NCI-H1092 (cell line): ENCODE measurements at regions not wholly inside any gene's neighbourhood (a gene's known extent, or its start where the extent isn't known, plus 50 kb on each side); places are given as distances from the start of the nearest gene placed in this dataset.
"Not testable (repeated sequence)": the region's sequence is repeated elsewhere in the genome, so short reads cannot be mapped to it uniquely, and the experiment has no call there.

Experiments used
- DNase-seq: peaks from one replicate; lab custom pipeline; 2025; lab: John Stamatoyannopoulos, UW

DNA sequence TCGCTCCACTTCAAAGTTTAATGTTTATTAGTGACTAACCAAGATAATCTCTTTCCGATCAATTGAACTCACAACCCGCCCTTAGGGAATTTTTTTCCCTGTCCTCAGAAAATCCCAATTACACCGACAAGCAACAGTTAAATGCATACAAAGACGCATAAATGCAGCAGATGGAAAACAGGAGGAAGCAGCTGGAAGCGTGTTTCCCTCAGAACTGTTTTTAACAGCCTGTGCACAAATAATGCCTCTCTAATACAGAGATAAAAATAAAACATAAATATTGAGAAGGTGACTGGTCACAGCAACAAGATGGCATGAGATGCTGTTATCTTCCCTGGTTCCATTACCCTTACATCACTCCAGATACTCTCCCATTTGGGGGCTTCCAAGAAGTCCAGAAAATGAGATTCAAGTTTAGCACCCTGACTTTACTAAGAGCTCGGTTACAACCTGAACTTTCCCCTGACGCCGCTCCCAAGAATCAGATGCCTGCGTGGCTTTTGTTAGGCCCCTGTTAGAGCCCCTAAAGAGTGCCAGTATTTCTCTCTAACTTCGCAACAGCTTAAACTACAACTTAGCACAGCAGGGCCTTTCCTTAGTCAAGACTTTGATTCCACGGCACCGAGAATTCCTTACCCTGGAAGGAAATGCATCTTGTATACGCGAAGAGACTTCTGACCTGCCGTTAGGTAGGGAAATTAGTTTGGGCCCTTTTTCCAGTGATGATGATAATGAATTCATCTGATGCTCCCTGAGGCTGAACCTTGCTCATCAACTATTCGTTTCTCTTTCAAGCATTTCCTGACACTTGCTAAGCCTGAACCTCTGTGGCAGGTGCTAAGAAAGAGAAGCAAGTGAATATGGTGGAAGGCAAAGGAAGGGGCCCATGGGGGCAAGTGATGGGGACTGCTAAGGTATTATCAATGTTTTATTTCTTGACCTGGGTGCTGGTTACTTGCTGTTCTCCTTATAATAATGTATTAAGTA lies 137.7 kb upstream of the SMYD2 start:
- no peak for DNase-seq

DNA sequence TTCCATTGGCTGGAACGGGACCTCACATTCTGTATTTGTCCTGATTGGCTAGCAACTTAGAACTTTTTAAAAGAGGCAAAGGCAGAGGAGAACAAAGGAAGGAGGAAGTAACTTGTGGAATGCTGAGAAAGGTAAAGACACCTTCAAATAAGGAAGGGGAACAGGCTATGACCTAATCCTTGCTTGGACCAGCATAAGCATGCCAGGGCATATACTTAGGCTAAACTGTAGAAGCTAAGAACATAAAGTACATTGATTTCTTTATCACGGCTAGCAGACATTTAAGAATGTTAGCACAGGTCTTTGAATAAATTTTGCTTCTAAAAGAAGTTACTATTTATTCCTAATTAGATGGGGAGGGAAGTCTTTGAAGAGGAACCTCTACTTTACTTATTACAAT lies 136.4 kb upstream of the SMYD2 start:
- DNase-seq, result not testable (repeated sequence)

DNA sequence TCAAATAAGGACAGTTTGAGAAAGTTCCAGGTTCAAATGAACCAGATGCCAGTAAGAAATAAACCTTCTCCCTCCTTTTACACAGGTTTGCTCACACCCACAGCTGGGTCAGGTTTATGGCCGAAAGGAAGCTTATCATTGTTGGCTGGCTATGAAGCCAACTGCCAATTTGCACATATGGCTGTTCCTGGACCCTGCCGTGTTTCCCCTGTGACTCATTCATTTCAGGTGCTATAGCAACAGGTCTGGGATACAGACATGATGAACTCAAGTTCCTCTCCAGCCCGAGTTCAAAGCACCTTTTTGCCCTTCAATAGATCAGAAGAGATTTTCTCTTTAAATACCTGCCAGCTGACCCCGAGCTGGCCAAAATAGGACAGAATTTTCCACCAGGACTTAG lies 134.4 kb upstream of the SMYD2 start:
- peak; percentile 18 for DNase-seq

DNA sequence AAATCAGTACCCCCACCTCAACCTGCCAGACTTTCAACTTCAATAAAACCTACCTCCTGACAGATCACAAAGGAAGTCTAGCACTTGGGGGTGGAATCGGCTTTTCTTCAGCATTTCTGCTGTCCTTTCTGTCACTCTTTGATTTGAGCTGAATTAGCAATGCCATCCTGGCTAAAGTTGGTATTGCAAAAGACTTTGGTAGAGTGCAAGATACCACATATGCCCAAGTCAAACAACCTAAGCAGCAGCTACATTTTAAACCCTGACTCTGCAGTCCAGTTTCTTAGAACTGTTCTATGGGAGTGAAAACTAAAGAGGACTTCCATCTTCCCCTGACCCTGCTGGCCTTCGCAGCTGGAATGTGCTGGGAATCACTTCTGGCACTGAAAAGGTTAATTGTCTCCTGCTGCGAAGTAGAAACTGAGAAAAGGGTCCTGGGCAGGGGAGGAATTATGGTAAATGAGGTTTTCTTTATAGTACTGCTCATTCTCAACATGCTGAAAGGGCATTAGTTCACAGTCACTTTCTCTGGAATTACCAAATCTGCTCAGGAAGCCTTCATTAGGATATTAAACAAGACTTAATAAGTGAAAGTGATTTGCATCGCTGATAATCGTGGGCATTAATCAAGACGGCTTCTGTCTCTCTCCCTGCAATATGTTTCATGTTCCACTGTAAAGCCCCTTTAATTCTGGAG lies 126.2 kb upstream of the SMYD2 start:
- no peak for DNase-seq

DNA sequence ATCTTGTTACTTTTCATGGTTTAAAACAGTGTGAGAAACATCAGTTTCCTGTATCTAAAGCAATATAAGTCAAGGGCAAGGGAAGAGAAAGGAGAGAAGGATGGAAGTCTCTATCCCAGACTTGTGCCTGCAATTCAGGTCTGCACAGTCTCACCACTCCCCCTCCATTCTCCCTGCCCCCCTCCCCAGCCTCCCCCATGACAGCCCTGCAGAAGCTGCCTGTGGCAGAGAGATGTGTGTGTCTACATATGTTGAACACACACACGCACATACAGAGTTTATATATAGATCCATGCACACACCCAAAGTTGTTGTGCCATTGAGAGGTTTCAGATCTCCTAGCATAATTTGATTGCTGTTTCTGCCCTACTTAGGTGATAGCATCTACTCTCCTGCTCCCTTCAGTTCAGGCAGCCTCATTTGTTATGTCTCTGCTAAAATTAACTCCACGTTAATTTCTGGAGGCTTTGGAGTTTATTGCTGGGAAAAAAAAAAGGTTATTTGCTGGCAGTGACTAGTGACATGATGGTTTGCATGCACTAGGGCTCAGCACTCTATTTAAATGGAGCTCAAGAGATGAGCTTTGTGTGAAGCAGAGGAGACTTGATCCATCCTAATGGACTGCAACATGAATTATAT lies 124.9 kb upstream of the SMYD2 start:
- DNase-seq, result no peak

DNA sequence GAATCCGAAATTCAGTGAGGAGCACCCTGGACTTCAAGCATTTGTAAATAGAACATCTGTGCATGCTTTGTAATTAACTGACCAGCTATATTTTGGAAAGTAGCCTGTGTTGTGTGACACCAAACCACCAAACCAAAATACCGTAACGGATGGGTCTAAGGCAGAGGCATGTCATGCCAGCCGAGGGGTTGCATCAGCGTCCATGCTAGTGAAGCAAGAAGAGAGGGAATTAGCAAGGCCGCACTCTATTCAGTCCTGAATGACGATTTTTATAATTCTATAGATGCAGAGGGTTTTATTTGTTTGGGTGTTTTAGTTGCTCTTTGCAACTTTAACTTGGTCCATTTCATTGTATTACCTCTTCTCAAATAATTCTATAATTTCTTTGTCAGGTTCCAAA lies 116.8 kb upstream of the SMYD2 start:
- DNase-seq, result no peak

DNA sequence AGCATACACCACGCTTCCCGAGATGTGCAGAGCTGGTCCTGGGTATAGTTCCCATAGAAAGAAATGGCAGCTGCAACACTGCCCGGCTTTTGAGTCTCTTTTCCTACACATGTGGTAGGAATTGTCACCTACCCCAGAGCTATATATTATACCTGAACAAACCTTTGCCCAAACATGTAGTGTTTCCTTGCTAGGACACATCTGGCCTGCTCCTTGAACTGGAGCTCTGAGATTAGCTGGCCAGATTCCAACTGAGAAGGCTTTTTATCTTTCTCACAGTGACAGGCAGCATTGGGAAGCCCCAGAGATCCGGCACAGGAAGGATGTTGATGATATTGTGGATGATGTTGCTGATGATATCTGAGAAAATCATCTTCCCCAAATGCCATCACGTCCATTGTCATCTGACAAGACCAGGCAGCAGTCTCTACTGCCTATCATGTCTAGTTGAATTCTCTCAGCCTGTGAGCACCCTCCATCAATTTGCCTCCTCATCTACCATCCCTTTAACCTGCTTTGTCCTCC lies 115.0 kb upstream of the SMYD2 start:
- DNase-seq, result no peak

DNA sequence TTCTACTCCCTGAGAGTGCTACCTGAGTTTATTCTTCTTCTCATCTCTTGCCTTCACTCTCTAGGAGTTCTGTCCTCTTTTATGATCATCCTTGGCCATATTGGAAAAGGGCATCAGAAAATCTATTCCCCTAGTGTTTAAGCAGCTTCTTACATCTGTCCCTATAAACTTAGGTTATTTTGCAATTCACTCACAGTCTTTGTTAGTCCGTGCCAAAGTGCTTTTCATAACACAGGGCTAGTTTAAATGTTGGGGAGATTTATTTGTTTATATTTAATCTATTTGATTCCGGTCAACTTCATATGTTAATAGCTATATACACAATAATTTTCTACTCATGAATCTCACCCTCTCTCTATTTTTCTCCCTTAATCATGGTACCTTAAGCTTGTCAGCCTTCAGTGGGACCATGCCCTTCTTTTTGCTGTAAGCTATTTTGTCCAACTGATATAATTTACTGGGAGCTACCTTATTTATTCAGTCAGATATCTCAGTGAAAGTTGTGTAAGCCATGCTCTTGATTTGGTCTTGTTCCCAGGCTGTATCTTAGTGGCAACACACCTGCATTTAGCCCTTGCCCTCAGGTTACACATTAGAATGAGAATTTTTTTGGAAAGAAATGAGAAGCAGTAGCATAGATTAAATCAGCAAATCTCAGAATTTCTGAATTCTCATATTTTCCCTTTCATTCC lies 106.3 kb upstream of the SMYD2 start:
- no peak for DNase-seq

DNA sequence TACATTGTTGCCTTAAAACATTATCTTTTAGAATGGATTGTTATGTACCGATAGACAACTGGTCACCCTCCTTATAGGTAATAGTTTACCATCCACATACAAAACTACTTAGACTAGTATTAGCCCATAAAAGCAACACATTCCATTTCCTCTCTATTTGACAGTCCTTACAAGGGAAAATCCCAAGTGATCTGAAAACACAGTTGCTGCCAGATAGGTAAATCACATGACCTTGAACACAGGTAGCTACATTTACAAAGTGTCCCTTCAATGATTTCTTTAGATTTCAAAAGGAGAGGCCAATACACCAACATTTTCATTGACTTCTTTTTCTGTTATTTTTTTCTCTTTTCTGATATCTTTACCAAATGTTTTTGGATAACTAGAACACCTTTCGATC lies 102.9 kb upstream of the SMYD2 start:
- DNase-seq, result no peak

DNA sequence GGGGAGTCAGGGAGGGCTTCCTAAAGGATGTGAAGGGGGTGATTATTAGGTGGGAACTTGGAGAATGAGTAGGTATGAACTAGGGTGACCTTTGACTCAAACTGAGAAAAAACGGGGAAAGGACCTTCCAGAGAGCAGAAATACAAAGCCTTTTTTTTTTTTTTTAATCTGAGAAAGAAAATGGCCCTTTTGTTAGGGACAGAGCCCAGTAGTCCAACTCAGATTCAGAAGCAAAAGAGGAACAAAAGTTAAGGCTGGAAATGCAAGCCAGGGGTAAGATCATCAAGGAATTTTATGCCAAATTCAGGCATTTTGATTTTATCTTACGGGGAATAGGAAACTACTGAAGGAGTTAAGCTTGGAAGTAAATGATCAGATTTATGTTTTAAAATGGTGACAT lies 96.0 kb upstream of the SMYD2 start:
- no peak for DNase-seq

DNA sequence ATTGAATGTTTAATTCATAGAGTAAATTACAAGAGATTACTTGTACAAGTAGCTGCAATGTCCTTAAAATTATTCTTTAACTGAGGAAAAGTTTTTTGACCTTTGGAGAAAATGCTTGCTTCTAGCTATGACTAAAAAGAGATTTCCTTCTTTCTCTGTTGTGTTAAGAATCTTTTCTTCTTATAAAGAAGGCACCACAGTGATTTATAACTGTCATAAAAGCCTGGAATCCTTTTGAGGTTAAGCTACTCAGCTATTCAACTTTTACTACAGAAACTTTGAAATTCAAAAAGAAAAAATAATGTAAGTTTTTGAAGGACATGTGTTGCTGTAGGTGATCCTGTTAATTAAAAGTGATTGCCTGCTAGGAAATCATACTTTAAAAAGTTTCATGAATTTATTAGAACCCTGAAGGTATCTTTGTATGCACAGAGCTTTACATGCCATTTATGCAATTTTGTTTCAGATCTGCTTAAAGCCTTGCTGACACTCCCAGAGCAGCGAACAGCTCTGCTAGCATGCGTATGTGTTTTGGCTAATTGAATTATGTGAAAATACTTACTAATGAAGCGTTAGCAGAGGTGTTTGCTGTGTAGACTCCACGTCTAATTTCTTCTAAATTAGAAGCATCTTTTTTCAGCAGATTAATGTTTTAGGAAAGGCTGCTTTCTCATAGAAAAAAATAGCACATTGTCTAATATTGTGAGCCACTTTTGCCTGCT lies 94.7 kb upstream of the SMYD2 start:
- no peak for DNase-seq

DNA sequence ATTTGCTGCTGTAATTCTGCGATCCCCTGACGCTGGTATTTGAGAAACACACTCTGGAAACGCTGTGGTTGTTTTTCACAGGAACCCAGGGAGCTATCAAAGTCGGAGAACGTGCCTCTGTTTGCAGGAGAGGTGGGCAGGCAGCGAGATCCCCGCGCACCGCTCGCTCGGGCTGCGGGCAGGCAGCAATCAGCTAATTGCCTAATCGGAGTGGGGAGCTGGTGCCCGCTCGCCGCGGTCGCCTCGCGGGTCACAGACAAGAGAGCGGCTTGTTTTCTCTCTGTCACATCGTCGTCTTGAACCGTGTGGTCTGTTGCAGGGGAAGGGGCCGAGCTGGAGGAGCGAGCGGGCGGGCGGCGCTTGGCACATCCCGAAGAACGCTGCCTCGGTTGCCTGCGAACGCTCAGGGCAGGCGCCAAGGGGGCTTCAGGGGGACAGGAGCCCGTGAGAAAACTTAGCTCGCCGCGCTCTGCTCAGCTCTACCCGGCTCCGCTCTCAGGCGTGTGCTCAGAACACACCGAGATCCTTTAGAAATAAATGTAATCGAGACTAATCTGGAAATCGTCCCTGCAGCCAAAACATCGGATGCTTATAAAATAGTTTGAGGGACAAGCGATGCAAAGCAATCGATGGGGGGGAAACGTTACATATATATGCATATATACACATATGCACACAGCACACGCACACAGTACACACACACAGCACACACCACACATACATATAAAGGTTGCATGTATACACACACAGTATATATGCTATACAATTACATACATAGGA lies 93.6 kb upstream of the SMYD2 start:
- peak; percentile 44 for DNase-seq

DNA sequence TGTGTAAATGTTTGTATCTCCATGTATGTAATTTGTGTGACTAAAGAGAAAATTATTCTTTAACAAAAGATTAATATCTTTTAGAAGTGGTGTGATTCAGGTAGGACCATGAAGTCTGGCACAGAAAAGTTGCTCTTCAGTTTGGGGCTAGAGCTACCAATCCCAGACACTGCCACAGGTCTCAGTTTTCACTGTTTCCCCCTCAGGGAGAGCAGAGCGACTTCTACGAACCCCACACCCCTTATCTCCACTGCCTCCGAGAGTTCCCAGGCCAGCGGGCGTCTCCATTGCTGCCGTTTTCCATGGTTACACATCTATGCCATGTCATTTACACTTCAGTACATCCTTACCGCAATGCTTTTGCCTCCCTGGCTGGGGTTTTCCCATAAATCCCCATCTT lies 93.0 kb upstream of the SMYD2 start:
- DNase-seq, result no peak

DNA sequence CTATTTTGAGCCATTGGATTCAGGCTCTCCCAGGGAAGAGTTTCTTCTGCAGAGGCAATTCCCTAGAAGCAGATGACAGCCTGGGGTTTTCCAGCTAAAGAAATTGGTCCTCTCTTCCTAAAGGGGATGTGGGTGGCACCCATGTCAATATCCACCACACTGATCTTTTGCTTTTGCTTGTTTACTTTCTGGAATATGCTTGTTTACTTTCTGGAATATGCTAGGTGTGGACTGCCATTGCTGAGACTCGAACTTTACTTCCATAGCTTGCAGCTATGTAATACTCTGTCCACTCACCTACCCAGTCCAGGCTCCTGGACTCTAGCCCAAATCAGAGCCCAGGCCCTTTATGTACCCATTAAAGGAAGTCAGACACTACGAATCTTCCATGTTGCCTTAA lies 92.1 kb upstream of the SMYD2 start:
- no peak for DNase-seq

DNA sequence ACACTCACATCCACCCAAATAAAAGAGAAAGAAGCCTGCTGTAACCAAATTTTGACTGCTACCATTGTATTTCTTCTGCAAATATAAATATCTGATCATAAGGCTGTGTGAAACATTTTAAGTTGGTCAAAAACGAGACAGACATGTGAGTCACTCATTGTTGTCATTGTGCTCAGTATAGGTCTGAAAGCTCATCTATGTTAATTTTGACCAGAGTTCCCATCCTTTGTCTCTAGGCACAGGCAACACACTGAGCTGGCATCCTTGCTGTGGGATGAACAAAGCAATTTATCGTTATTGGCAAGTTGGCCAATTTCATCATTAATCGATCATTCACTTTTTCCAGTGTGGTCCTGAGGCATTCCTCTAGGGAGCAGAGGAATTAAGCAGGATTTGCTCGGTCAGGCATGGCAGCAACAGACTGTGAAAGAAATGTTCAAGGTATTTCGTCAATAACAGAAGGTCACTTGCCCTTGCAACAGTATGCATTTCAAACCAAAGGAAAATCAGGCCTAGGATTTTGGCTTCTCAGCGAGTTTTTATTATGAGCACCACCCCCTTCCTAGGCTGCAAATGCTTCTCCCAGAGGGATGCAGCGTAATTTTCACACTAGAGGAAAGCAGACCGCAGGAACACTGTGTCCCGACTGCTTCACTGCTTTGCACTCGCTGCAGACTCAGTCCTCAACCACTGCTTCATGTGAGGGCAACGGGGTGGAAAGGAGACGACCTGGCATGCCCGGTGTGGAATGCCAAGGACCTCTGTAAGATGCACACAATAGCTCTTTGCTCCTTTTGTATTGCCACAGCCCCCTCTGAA lies 87.9 kb upstream of the SMYD2 start:
- no peak for DNase-seq

DNA sequence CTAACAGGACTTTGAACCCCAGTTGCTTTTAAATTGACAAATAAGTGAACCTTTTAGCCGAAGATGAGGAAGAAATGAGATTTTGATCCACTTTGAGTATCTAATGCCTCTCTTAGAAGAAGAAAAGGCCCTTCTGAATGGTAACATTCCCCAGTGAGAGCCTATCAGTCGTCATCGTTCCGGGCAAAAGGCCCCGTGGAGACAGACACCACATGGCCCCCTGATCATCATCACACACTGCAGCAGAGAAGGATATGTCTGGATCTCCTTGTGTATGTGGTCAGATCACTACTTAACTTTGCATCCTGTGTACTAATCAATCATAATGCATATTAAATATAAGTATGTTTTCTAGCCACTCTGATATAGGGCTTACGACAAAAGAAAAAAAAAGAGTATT lies 87.3 kb upstream of the SMYD2 start:
- no peak for DNase-seq

DNA sequence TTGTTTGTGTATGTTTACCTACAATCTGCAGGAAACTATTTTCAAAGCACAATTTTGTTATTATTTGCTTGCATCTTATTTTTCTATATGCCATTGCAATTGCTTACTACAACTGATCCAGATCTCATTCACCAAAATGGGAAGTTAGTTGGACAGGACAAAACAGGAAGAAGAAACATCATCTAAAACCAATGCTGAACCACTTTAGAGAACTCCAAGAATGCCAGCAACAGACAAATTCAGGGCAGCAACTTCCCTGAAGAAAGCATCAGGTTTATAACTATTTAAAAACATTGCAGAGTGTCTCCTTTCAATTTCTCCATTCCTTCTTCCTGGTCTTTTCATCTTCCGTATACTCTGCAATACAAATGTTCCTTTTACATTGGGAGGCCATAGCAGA lies 82.4 kb upstream of the SMYD2 start:
- DNase-seq, result no peak

DNA sequence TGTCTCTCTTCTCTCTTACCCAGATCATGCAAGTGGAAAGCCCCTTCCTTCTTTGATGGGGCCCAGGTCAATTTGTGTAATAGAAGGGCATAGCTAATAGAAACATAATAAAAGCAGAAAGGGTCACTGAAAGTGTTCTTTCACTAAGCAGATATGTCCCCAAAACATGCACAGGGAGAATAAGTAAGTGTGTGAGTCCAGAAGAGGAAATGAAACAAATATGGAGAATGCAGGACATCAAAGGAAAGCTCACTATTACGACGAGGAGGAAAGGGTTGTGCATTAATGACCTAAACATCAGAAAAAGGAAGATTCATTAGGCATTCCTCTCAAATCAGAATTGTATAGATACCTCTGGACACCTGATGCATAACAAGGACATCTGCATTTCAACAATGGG lies 81.4 kb upstream of the SMYD2 start:
- DNase-seq, result no peak

DNA sequence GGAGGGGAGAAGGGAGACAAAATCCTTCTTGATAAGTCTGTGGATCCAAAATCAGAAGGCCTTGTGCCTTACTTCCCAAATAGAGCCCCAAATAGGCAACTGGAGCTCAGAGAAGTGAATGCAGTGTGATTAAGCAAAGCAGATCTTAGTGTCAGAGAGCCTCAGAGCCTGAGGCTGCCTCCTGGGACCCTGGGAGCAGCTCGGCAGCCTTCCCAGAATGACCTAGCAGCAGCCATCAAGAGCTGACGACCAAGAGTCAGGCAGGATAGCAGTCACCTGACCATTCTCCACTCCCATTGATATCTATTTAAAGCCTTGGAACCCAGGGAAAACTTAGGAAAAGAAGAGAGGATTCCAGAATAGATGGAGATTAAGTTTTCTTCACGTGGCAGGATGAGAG lies 78.0 kb upstream of the SMYD2 start:
- DNase-seq, result no peak

DNA sequence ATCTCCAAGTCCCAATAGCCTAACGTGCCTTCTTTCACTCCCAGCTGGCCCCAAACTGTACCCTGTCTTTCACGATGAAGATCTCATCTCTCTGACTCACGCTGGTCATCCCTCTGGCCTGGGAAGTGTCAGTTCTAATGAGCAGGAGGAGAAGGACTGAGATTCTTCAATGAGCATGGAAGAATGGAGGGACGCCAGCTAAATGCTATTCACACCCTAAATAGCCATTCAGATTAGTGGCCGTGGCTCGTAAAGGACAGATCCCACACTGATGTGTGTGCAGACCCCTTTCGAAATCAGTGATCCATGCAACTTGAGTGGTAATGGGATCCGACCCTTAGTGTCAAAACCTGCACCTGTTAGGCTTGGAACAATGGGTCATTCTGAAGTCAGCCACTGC lies 75.9 kb upstream of the SMYD2 start:
- DNase-seq, result peak; percentile 95
